H9 (cell line): ENCODE measurements at regions not wholly inside any gene's neighbourhood (a gene's known extent, or its start where the extent isn't known, plus 50 kb on each side); places are given as distances from the start of the nearest gene placed in this dataset.

Experiments
- DNase-seq: peaks from one replicate; pipeline ENCODE4 v3.0.0-alpha.2; 2017
- H2AFZ ChIP-seq: one replicate; pipeline ENCODE4 v1.6.1; 2013; ENCODE audit warnings: mild to moderate bottlenecking, low read length, control low read depth, moderate library complexity
- H2AK5ac ChIP-seq: 2 replicates; pipeline ENCODE4 v1.6.1; 2013; ENCODE audit warnings: low read length, control low read depth, mixed read lengths; ENCODE audit not compliant: insufficient read length
- H2BK120ac ChIP-seq: one replicate; pipeline ENCODE4 v1.6.1; 2013; ENCODE audit warnings: low read depth, mild to moderate bottlenecking, low read length, control low read depth, inconsistent platforms; ENCODE audit not compliant: poor library complexity, severe bottlenecking
- H2BK12ac ChIP-seq: 2 replicates; pipeline ENCODE4 v1.6.1; 2013; ENCODE audit warnings: low read length, control low read depth, mixed read lengths, low read depth; ENCODE audit not compliant: insufficient read length
- H2BK15ac ChIP-seq: 2 replicates; pipeline ENCODE4 v1.6.1; 2013; ENCODE audit warnings: low read depth, low read length, control low read depth
- H2BK20ac ChIP-seq: one replicate; pipeline ENCODE4 v1.6.1; 2013; ENCODE audit warnings: low read depth, mild to moderate bottlenecking, low read length, control low read depth, inconsistent platforms; ENCODE audit not compliant: poor library complexity, severe bottlenecking
- H2BK5ac ChIP-seq: 2 replicates; pipeline ENCODE4 v1.6.1; 2013; ENCODE audit warnings: low read length, control low read depth, mixed read lengths; ENCODE audit not compliant: insufficient read length
- H3K14ac ChIP-seq: 2 replicates; pipeline ENCODE4 v1.6.1; 2013; ENCODE audit warnings: low read length, control low read depth; ENCODE audit not compliant: insufficient read depth
- H3K18ac ChIP-seq: 2 replicates; pipeline ENCODE4 v1.6.1; 2013; ENCODE audit warnings: low read depth, mild to moderate bottlenecking, mixed read lengths, low read length, control low read depth; ENCODE audit not compliant: insufficient read length
- H3K23ac ChIP-seq: 2 replicates; pipeline ENCODE4 v1.6.1; 2013; ENCODE audit warnings: low read length, control low read depth, mixed read lengths, low read depth; ENCODE audit not compliant: insufficient read length
- H3K23me2 ChIP-seq: 2 replicates; pipeline ENCODE4 v1.6.1; 2013; ENCODE audit warnings: low read depth, mild to moderate bottlenecking, mixed read lengths, low read length, control low read depth; ENCODE audit not compliant: insufficient read length, poor library complexity, severe bottlenecking
- H3K27ac ChIP-seq: 2 replicates; pipeline ENCODE4 v1.5.1; 2013; ENCODE audit warnings: low read length, control low read depth, mixed read lengths, low read depth; ENCODE audit not compliant: insufficient read length
- H3K27me3 ChIP-seq: 2 replicates; pipeline ENCODE4 v1.6.1; 2013; ENCODE audit warnings: low read length, control low read depth, inconsistent platforms; ENCODE audit not compliant: insufficient read depth
- H3K4ac ChIP-seq: 2 replicates; pipeline ENCODE4 v1.6.1; 2013; ENCODE audit warnings: low read depth, mild to moderate bottlenecking, control low read depth, inconsistent platforms, low read length, moderate library complexity
- H3K4me1 ChIP-seq: 2 replicates; pipeline ENCODE4 v1.6.1; 2013; ENCODE audit warnings: low read length, control low read depth, inconsistent platforms; ENCODE audit not compliant: insufficient read depth
- H3K4me2 ChIP-seq: 2 replicates; pipeline ENCODE4 v1.6.1; 2013; ENCODE audit warnings: low read length, control low read depth, mixed read lengths; ENCODE audit not compliant: insufficient read length, insufficient read depth
- H3K56ac ChIP-seq: 2 replicates; pipeline ENCODE4 v1.6.1; 2013; ENCODE audit warnings: low read depth, mild to moderate bottlenecking, mixed read lengths, low read length, control low read depth; ENCODE audit not compliant: insufficient read length
- H3K79me1 ChIP-seq: 2 replicates; pipeline ENCODE4 v1.6.1; 2013; ENCODE audit warnings: low read depth, mild to moderate bottlenecking, moderate library complexity, low read length, control low read depth, inconsistent platforms; ENCODE audit not compliant: insufficient read depth, poor library complexity, severe bottlenecking
- H3K79me2 ChIP-seq: 2 replicates; pipeline ENCODE4 v1.6.1; 2013; ENCODE audit warnings: low read length, control low read depth, inconsistent platforms; ENCODE audit not compliant: insufficient read depth
- H3K9ac ChIP-seq: 2 replicates; pipeline ENCODE4 v1.6.1; 2013; ENCODE audit warnings: low read length, control low read depth, mixed read lengths; ENCODE audit not compliant: insufficient read length; ENCODE audit errors: extremely low read depth
- H3K9me3 ChIP-seq: one replicate; pipeline ENCODE4 v1.6.1; 2013; ENCODE audit warnings: low read depth, low read length, inconsistent platforms; ENCODE audit not compliant: control insufficient read depth
- H3T11ph ChIP-seq: one replicate; pipeline ENCODE4 v1.6.1; 2013; ENCODE audit warnings: mild to moderate bottlenecking, low read length, control low read depth, inconsistent platforms
- H4K20me1 ChIP-seq: one replicate; pipeline ENCODE4 v1.6.1; 2013; ENCODE audit not compliant: control insufficient read depth, insufficient read length, insufficient read depth
- H4K5ac ChIP-seq: 2 replicates; pipeline ENCODE4 v1.6.1; 2013; ENCODE audit warnings: low read depth, mild to moderate bottlenecking, mixed read lengths, low read length, control low read depth; ENCODE audit not compliant: insufficient read length
- H4K8ac ChIP-seq: replicated peaks from 2 replicates; pipeline ENCODE4 v1.6.1; 2013; ENCODE audit warnings: low read length, control low read depth, mixed read lengths, low read depth; ENCODE audit not compliant: insufficient read length
- H4K91ac ChIP-seq: 2 replicates; pipeline ENCODE4 v1.6.1; 2013; ENCODE audit warnings: low read depth, mild to moderate bottlenecking, moderate library complexity, mixed read lengths, low read length, control low read depth; ENCODE audit not compliant: insufficient read length
- H3K27ac Mint-ChIP-seq, 3 experiments: 2 replicates in 2 of 3; 3 replicates in 1 of 3; pipeline ENCODE4 v1.8.0; 2020 to 2021; ENCODE audit warnings: mixed read lengths in 3 of 3, mild to moderate bottlenecking in 1 of 3, moderate library complexity in 1 of 3
- H3K27me3 Mint-ChIP-seq: 2 replicates; pipeline ENCODE4 v1.8.0; 2021; ENCODE audit warnings: low read depth, mild to moderate bottlenecking, moderate library complexity, mixed read lengths
- H3K36me3 Mint-ChIP-seq, 3 experiments: 2 replicates in 2 of 3; 3 replicates in 1 of 3; pipeline ENCODE4 v1.8.0; 2020 to 2021; ENCODE audit warnings: low read depth in 3 of 3, mixed read lengths in 3 of 3; ENCODE audit not compliant: insufficient read depth in 1 of 3
- H3K4me1 Mint-ChIP-seq, 2 experiments: 2 replicates each; pipeline ENCODE4 v1.8.0; 2020; ENCODE audit warnings: mixed read lengths in 2 of 2
- H3K4me3 Mint-ChIP-seq, 2 experiments: 2 replicates in 1 of 2; 3 replicates in 1 of 2; pipeline ENCODE4 v1.8.0; 2020 to 2021; ENCODE audit warnings: mild to moderate bottlenecking in 2 of 2, mixed read lengths in 2 of 2, moderate library complexity in 1 of 2
- H3K9me3 Mint-ChIP-seq, 2 experiments: 2 replicates in 1 of 2; 3 replicates in 1 of 2; pipeline ENCODE4 v1.8.0; 2020; ENCODE audit warnings: mild to moderate bottlenecking in 2 of 2, mixed read lengths in 2 of 2, moderate library complexity in 1 of 2
- CTCF ChIP-seq: fragments of 200-600 bp; sonication (generic); conservative IDR thresholded peaks from 3 replicates; pipeline ENCODE4 v1.8.0; 2021; ENCODE audit warnings: antibody characterized with exemption, mild to moderate bottlenecking
- WGBS: extraction: QIAGEN DNeasy Blood & Tissue Kit; methylation state at CpG from one replicate; pipeline ENCODE4 v1.1.7; 2013; ENCODE audit warnings: missing lambda C conversion rate, low lambda C conversion rate, mixed read lengths; ENCODE audit not compliant: insufficient read length; ENCODE audit errors: extremely low coverage; 5-methylcytosine and 5-hydroxymethylcytosine counted together

- no peak overlapping the region for H2AFZ ChIP-seq
- no peak overlapping the region for H3K27ac Mint-ChIP-seq
These were observed 81.7 kb upstream of the GPM6B start for GRCh38 chrX:13898603-13899002.

More at GRCh38 chrX:13898603-13899002, 81.7 kb upstream of the GPM6B start:
- Histone ChIP-seq H4K20me1 (no peaks in the 10 kb centered on the region), H3K18ac (no peak overlapping the region), H3K9ac (no peak overlapping the region), H2BK15ac (no peak overlapping the region), H2BK120ac (no peak overlapping the region), H3K23ac (no peak overlapping the region), H2BK5ac (no peak overlapping the region), H2AK5ac (no peak overlapping the region), H4K5ac (no peak overlapping the region), H4K8ac (no peak overlapping the region), H3K14ac (no peak overlapping the region), H3K27ac (no peak overlapping the region), H3K9me3 (no peaks in the 10 kb centered on the region), H3K4ac (no peak overlapping the region), H3K79me1 (no peaks in the 10 kb centered on the region), H3K4me1 (no peaks in the 10 kb centered on the region; the same call in 1 of the 2 replicates), H3K23me2 (no peaks in the 10 kb centered on the region), H3K4me2 (no peak overlapping the region), H2BK20ac (no peak overlapping the region), H3K79me2 (peaks cover 23% of the 10 kb centered on the region; the same call in 1 of the 2 replicates), H2BK12ac (no peak overlapping the region), H3K56ac (no peak overlapping the region), H3K27me3 (no peaks in the 10 kb centered on the region), H4K91ac (no peak overlapping the region), H3T11ph (no peak overlapping the region)
- Mint-ChIP-seq H3K4me3 (no peak overlapping the region), H3K36me3 (peaks cover 8 to 24% (median 15%) of the 10 kb centered on the region in 3 experiments), H3K9me3 (peaks cover 26 to 48% of the 10 kb centered on the region in 2 experiments), H3K27me3 (no peaks in the 10 kb centered on the region), H3K4me1 (peaks cover 16 to 20% of the 10 kb centered on the region in 2 experiments)
- no peak for TF ChIP-seq CTCF
- WGBS: no CpG with 5 or more reads among the region's 4 CpGs
- DNase-seq: no peak
